H9 (cell line): ENCODE measurements at regions not wholly inside any gene's neighbourhood (a gene's known extent, or its start where the extent isn't known, plus 50 kb on each side); places are given as distances from the start of the nearest gene placed in this dataset.

Experiments
- DNase-seq: peaks from one replicate; pipeline ENCODE4 v3.0.0-alpha.2; 2017
- H2AFZ ChIP-seq: one replicate; pipeline ENCODE4 v1.6.1; 2013; ENCODE audit warnings: mild to moderate bottlenecking, low read length, control low read depth, moderate library complexity
- H2AK5ac ChIP-seq: 2 replicates; pipeline ENCODE4 v1.6.1; 2013; ENCODE audit warnings: low read length, control low read depth, mixed read lengths; ENCODE audit not compliant: insufficient read length
- H2BK120ac ChIP-seq: one replicate; pipeline ENCODE4 v1.6.1; 2013; ENCODE audit warnings: low read depth, mild to moderate bottlenecking, low read length, control low read depth, inconsistent platforms; ENCODE audit not compliant: poor library complexity, severe bottlenecking
- H2BK12ac ChIP-seq: 2 replicates; pipeline ENCODE4 v1.6.1; 2013; ENCODE audit warnings: low read length, control low read depth, mixed read lengths, low read depth; ENCODE audit not compliant: insufficient read length
- H2BK15ac ChIP-seq: 2 replicates; pipeline ENCODE4 v1.6.1; 2013; ENCODE audit warnings: low read depth, low read length, control low read depth
- H2BK20ac ChIP-seq: one replicate; pipeline ENCODE4 v1.6.1; 2013; ENCODE audit warnings: low read depth, mild to moderate bottlenecking, low read length, control low read depth, inconsistent platforms; ENCODE audit not compliant: poor library complexity, severe bottlenecking
- H2BK5ac ChIP-seq: 2 replicates; pipeline ENCODE4 v1.6.1; 2013; ENCODE audit warnings: low read length, control low read depth, mixed read lengths; ENCODE audit not compliant: insufficient read length
- H3K14ac ChIP-seq: 2 replicates; pipeline ENCODE4 v1.6.1; 2013; ENCODE audit warnings: low read length, control low read depth; ENCODE audit not compliant: insufficient read depth
- H3K18ac ChIP-seq: 2 replicates; pipeline ENCODE4 v1.6.1; 2013; ENCODE audit warnings: low read depth, mild to moderate bottlenecking, mixed read lengths, low read length, control low read depth; ENCODE audit not compliant: insufficient read length
- H3K23ac ChIP-seq: 2 replicates; pipeline ENCODE4 v1.6.1; 2013; ENCODE audit warnings: low read length, control low read depth, mixed read lengths, low read depth; ENCODE audit not compliant: insufficient read length
- H3K23me2 ChIP-seq: 2 replicates; pipeline ENCODE4 v1.6.1; 2013; ENCODE audit warnings: low read depth, mild to moderate bottlenecking, mixed read lengths, low read length, control low read depth; ENCODE audit not compliant: insufficient read length, poor library complexity, severe bottlenecking
- H3K27ac ChIP-seq: 2 replicates; pipeline ENCODE4 v1.5.1; 2013; ENCODE audit warnings: low read length, control low read depth, mixed read lengths, low read depth; ENCODE audit not compliant: insufficient read length
- H3K27me3 ChIP-seq: 2 replicates; pipeline ENCODE4 v1.6.1; 2013; ENCODE audit warnings: low read length, control low read depth, inconsistent platforms; ENCODE audit not compliant: insufficient read depth
- H3K4ac ChIP-seq: 2 replicates; pipeline ENCODE4 v1.6.1; 2013; ENCODE audit warnings: low read depth, mild to moderate bottlenecking, control low read depth, inconsistent platforms, low read length, moderate library complexity
- H3K4me1 ChIP-seq: 2 replicates; pipeline ENCODE4 v1.6.1; 2013; ENCODE audit warnings: low read length, control low read depth, inconsistent platforms; ENCODE audit not compliant: insufficient read depth
- H3K4me2 ChIP-seq: 2 replicates; pipeline ENCODE4 v1.6.1; 2013; ENCODE audit warnings: low read length, control low read depth, mixed read lengths; ENCODE audit not compliant: insufficient read length, insufficient read depth
- H3K56ac ChIP-seq: 2 replicates; pipeline ENCODE4 v1.6.1; 2013; ENCODE audit warnings: low read depth, mild to moderate bottlenecking, mixed read lengths, low read length, control low read depth; ENCODE audit not compliant: insufficient read length
- H3K79me1 ChIP-seq: 2 replicates; pipeline ENCODE4 v1.6.1; 2013; ENCODE audit warnings: low read depth, mild to moderate bottlenecking, moderate library complexity, low read length, control low read depth, inconsistent platforms; ENCODE audit not compliant: insufficient read depth, poor library complexity, severe bottlenecking
- H3K79me2 ChIP-seq: 2 replicates; pipeline ENCODE4 v1.6.1; 2013; ENCODE audit warnings: low read length, control low read depth, inconsistent platforms; ENCODE audit not compliant: insufficient read depth
- H3K9ac ChIP-seq: 2 replicates; pipeline ENCODE4 v1.6.1; 2013; ENCODE audit warnings: low read length, control low read depth, mixed read lengths; ENCODE audit not compliant: insufficient read length; ENCODE audit errors: extremely low read depth
- H3K9me3 ChIP-seq: one replicate; pipeline ENCODE4 v1.6.1; 2013; ENCODE audit warnings: low read depth, low read length, inconsistent platforms; ENCODE audit not compliant: control insufficient read depth
- H3T11ph ChIP-seq: one replicate; pipeline ENCODE4 v1.6.1; 2013; ENCODE audit warnings: mild to moderate bottlenecking, low read length, control low read depth, inconsistent platforms
- H4K20me1 ChIP-seq: one replicate; pipeline ENCODE4 v1.6.1; 2013; ENCODE audit not compliant: control insufficient read depth, insufficient read length, insufficient read depth
- H4K5ac ChIP-seq: 2 replicates; pipeline ENCODE4 v1.6.1; 2013; ENCODE audit warnings: low read depth, mild to moderate bottlenecking, mixed read lengths, low read length, control low read depth; ENCODE audit not compliant: insufficient read length
- H4K8ac ChIP-seq: replicated peaks from 2 replicates; pipeline ENCODE4 v1.6.1; 2013; ENCODE audit warnings: low read length, control low read depth, mixed read lengths, low read depth; ENCODE audit not compliant: insufficient read length
- H4K91ac ChIP-seq: 2 replicates; pipeline ENCODE4 v1.6.1; 2013; ENCODE audit warnings: low read depth, mild to moderate bottlenecking, moderate library complexity, mixed read lengths, low read length, control low read depth; ENCODE audit not compliant: insufficient read length
- H3K27ac Mint-ChIP-seq, 3 experiments: 2 replicates in 2 of 3; 3 replicates in 1 of 3; pipeline ENCODE4 v1.8.0; 2020 to 2021; ENCODE audit warnings: mixed read lengths in 3 of 3, mild to moderate bottlenecking in 1 of 3, moderate library complexity in 1 of 3
- H3K27me3 Mint-ChIP-seq: 2 replicates; pipeline ENCODE4 v1.8.0; 2021; ENCODE audit warnings: low read depth, mild to moderate bottlenecking, moderate library complexity, mixed read lengths
- H3K36me3 Mint-ChIP-seq, 3 experiments: 2 replicates in 2 of 3; 3 replicates in 1 of 3; pipeline ENCODE4 v1.8.0; 2020 to 2021; ENCODE audit warnings: low read depth in 3 of 3, mixed read lengths in 3 of 3; ENCODE audit not compliant: insufficient read depth in 1 of 3
- H3K4me1 Mint-ChIP-seq, 2 experiments: 2 replicates each; pipeline ENCODE4 v1.8.0; 2020; ENCODE audit warnings: mixed read lengths in 2 of 2
- H3K4me3 Mint-ChIP-seq, 2 experiments: 2 replicates in 1 of 2; 3 replicates in 1 of 2; pipeline ENCODE4 v1.8.0; 2020 to 2021; ENCODE audit warnings: mild to moderate bottlenecking in 2 of 2, mixed read lengths in 2 of 2, moderate library complexity in 1 of 2
- H3K9me3 Mint-ChIP-seq, 2 experiments: 2 replicates in 1 of 2; 3 replicates in 1 of 2; pipeline ENCODE4 v1.8.0; 2020; ENCODE audit warnings: mild to moderate bottlenecking in 2 of 2, mixed read lengths in 2 of 2, moderate library complexity in 1 of 2
- CTCF ChIP-seq: fragments of 200-600 bp; sonication (generic); conservative IDR thresholded peaks from 3 replicates; pipeline ENCODE4 v1.8.0; 2021; ENCODE audit warnings: antibody characterized with exemption, mild to moderate bottlenecking
- WGBS: extraction: QIAGEN DNeasy Blood & Tissue Kit; methylation state at CpG from one replicate; pipeline ENCODE4 v1.1.7; 2013; ENCODE audit warnings: missing lambda C conversion rate, low lambda C conversion rate, mixed read lengths; ENCODE audit not compliant: insufficient read length; ENCODE audit errors: extremely low coverage; 5-methylcytosine and 5-hydroxymethylcytosine counted together

- H2BK5ac ChIP-seq = no peak overlapping the region
- no peak overlapping the region for H2BK12ac ChIP-seq
- Mint-ChIP-seq H3K9me3 (no peaks in the 10 kb centered on the region), H3K36me3 (peaks cover 19 to 47% (median 37%) of the 10 kb centered on the region in 3 experiments), H3K27me3 (peaks cover 14% of the 10 kb centered on the region), H3K4me3 (no peak overlapping the region), H3K4me1 (peaks cover 13 to 15% of the 10 kb centered on the region in 2 experiments), H3K27ac (no peak overlapping the region)
- no peak overlapping the region for H4K5ac ChIP-seq
- H2BK20ac ChIP-seq = no peak overlapping the region
- H2BK120ac ChIP-seq = no peak overlapping the region
- no peak overlapping the region for H3K27ac ChIP-seq
- no peaks in the 10 kb centered on the region for H3K79me2 ChIP-seq
- DNase-seq = no peak
- H3K9me3 ChIP-seq = no peaks in the 10 kb centered on the region
- H3K79me1 ChIP-seq = no peaks in the 10 kb centered on the region
- no peaks in the 10 kb centered on the region; the same call in 1 of the 2 replicates for H3K4me1 ChIP-seq
- H3K23me2 ChIP-seq = no peaks in the 10 kb centered on the region
- H3K14ac ChIP-seq = no peak overlapping the region
- no peak overlapping the region for H4K91ac ChIP-seq
- WGBS = no CpG with 5 or more reads among the region's 2 CpGs
- no peak overlapping the region for H3K23ac ChIP-seq
- no peak overlapping the region for H3K56ac ChIP-seq
- H3K4ac ChIP-seq = no peak overlapping the region
- no peaks in the 10 kb centered on the region; the same call in 1 of the 2 replicates for H3K27me3 ChIP-seq
- no peak overlapping the region for H3T11ph ChIP-seq
- H2AFZ ChIP-seq = no peak overlapping the region
- H4K20me1 ChIP-seq = no peaks in the 10 kb centered on the region
- H3K9ac ChIP-seq = no peak overlapping the region
- H2AK5ac ChIP-seq = no peak overlapping the region
- H3K4me2 ChIP-seq = no peak overlapping the region
- no peak overlapping the region for H2BK15ac ChIP-seq
- no peak overlapping the region for H3K18ac ChIP-seq
- H4K8ac ChIP-seq = no peak overlapping the region
- TF ChIP-seq CTCF = no peak
Observed at GRCh38 chr20:52094693-52095092, 96.9 kb downstream of the ZFP64 start.
